A673 (cell line): ENCODE measurements at regions not wholly inside any gene's neighbourhood (a gene's known extent, or its start where the extent isn't known, plus 50 kb on each side); places are given as distances from the start of the nearest gene placed in this dataset.

Experiments used
- BruUV-seq: library from RNA; stranded (reverse); fragments of 400-500 nt; replicated peaks from 2 replicates; lab custom pipeline; 2021; lab: Mats Ljungman, UMichigan
- CTCF ChIA-PET: fragments of 300-600 bp; sonication (Branson Sonifier 250); formaldehyde crosslinking; loops from one replicate; lab custom pipeline; 2022; ENCODE audit warnings: antibody characterized with exemption; lab: Charles Lee
- POLR2A ChIA-PET: fragments of 300-600 bp; sonication (Branson Sonifier 250); formaldehyde crosslinking; loops from one replicate; lab custom pipeline; 2022; ENCODE audit warnings: antibody characterized with exemption; ENCODE audit not compliant: low non-redundant PET; lab: Charles Lee
- DNase-seq: peaks from one replicate; pipeline ENCODE4 v3.0.0-alpha.2; 2015; ENCODE audit warnings: low spot score
- H3K27ac ChIP-seq: fragments of 200-600 bp; sonication (generic); 2 replicates; pipeline ENCODE4 v1.5.1; 2016; ENCODE audit warnings: mixed run types, low read depth, mild to moderate bottlenecking, mixed read lengths, antibody characterized with exemption, low read length; ENCODE audit not compliant: poor library complexity, severe bottlenecking
- H3K27me3 ChIP-seq: fragments of 200-600 bp; sonication (generic); replicated peaks from 2 replicates; pipeline ENCODE4 v1.6.1; 2017; ENCODE audit warnings: mixed run types, low read depth, mild to moderate bottlenecking, mixed read lengths, antibody characterized with exemption, low read length; ENCODE audit not compliant: insufficient read depth, poor library complexity
- H3K36me3 ChIP-seq: fragments of 200-600 bp; sonication (generic); 2 replicates; pipeline ENCODE4 v1.6.1; 2016; ENCODE audit warnings: mixed run types, mild to moderate bottlenecking, mixed read lengths, antibody characterized with exemption, low read length; ENCODE audit not compliant: insufficient read depth, poor library complexity, severe bottlenecking
- H3K4me1 ChIP-seq: fragments of 200-600 bp; sonication (generic); 2 replicates; pipeline ENCODE4 v1.6.1; 2017; ENCODE audit warnings: mixed run types, mild to moderate bottlenecking, mixed read lengths, antibody characterized with exemption, low read length; ENCODE audit not compliant: insufficient read depth, poor library complexity, severe bottlenecking
- H3K4me3 ChIP-seq: fragments of 200-600 bp; sonication (generic); 2 replicates; pipeline ENCODE4 v1.5.1; 2016; ENCODE audit warnings: low read depth, mixed run types, mild to moderate bottlenecking, mixed read lengths, low read length; ENCODE audit not compliant: poor library complexity, severe bottlenecking
- H3K9me3 ChIP-seq: fragments of 200-600 bp; sonication (generic); 2 replicates; pipeline ENCODE4 v1.6.1; 2016; ENCODE audit warnings: mixed run types, low read depth, mild to moderate bottlenecking, mixed read lengths, antibody characterized with exemption, low read length; ENCODE audit not compliant: poor library complexity, severe bottlenecking
- EZH2 ChIP-seq: fragments of 200-600 bp; sonication (generic); IDR thresholded peaks from 2 replicates; pipeline ENCODE4 v1.6.1; 2017; ENCODE audit warnings: borderline replicate concordance, low read depth, mild to moderate bottlenecking, mixed read lengths, antibody characterized with exemption, low read length; ENCODE audit not compliant: poor library complexity, severe bottlenecking
- intact Hi-C: fragments of 100-400 bp; cut with micrococcal nuclease; formaldehyde crosslinking; loops from one replicate; pipeline ENCODE4 v1.10.0; 2022; ENCODE audit not compliant: unreplicated experiment
- TF ChIP-seq, protein P1 (sequence below): fragments of 300-800, 200-600 bp; sonication (generic); conservative IDR thresholded peaks from 2 replicates; pipeline ENCODE4 v1.5.1; 2017; ENCODE audit warnings: low read depth, mild to moderate bottlenecking, antibody characterized with exemption, low read length, moderate library complexity, mixed read lengths

DNA sequence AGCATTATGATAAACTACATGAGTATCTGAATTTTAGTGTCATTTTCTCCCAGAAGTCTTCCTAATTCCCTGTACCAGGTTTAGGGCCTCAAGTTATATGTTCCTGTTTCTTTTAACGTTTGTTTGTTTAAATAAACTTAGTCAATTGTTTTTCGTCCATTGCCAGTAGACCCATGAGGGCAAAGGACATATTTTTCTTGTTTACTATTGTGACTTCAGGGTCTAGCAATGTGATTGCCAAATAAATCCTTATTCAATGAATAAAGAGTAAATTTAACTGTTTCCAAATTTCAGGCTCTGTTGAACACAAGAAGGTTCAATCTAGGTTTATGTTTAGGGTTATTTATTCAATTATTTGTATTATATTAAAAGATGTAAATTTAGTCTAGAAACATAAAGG is 391.6 kb upstream of the MGAT4C start:
- intact Hi-C loops = no loop called here
- H3K4me1 ChIP-seq = peaks cover 5% of the 10 kb centered on the region
- no peak overlapping the region for H3K4me3 ChIP-seq
- TF ChIP-seq, protein P1, sequence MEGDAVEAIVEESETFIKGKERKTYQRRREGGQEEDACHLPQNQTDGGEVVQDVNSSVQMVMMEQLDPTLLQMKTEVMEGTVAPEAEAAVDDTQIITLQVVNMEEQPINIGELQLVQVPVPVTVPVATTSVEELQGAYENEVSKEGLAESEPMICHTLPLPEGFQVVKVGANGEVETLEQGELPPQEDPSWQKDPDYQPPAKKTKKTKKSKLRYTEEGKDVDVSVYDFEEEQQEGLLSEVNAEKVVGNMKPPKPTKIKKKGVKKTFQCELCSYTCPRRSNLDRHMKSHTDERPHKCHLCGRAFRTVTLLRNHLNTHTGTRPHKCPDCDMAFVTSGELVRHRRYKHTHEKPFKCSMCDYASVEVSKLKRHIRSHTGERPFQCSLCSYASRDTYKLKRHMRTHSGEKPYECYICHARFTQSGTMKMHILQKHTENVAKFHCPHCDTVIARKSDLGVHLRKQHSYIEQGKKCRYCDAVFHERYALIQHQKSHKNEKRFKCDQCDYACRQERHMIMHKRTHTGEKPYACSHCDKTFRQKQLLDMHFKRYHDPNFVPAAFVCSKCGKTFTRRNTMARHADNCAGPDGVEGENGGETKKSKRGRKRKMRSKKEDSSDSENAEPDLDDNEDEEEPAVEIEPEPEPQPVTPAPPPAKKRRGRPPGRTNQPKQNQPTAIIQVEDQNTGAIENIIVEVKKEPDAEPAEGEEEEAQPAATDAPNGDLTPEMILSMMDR = no peak
- no peak for TF ChIP-seq EZH2
- ChIA-PET POLR2A (no interaction called here), CTCF (no interaction called here)
- BruUV-seq = no TSS peak
- no peaks in the 10 kb centered on the region for H3K36me3 ChIP-seq
- no peaks in the 10 kb centered on the region for H3K9me3 ChIP-seq
- H3K27me3 ChIP-seq = no peaks in the 10 kb centered on the region
- H3K27ac ChIP-seq = no peak overlapping the region
- no peak for DNase-seq

DNA sequence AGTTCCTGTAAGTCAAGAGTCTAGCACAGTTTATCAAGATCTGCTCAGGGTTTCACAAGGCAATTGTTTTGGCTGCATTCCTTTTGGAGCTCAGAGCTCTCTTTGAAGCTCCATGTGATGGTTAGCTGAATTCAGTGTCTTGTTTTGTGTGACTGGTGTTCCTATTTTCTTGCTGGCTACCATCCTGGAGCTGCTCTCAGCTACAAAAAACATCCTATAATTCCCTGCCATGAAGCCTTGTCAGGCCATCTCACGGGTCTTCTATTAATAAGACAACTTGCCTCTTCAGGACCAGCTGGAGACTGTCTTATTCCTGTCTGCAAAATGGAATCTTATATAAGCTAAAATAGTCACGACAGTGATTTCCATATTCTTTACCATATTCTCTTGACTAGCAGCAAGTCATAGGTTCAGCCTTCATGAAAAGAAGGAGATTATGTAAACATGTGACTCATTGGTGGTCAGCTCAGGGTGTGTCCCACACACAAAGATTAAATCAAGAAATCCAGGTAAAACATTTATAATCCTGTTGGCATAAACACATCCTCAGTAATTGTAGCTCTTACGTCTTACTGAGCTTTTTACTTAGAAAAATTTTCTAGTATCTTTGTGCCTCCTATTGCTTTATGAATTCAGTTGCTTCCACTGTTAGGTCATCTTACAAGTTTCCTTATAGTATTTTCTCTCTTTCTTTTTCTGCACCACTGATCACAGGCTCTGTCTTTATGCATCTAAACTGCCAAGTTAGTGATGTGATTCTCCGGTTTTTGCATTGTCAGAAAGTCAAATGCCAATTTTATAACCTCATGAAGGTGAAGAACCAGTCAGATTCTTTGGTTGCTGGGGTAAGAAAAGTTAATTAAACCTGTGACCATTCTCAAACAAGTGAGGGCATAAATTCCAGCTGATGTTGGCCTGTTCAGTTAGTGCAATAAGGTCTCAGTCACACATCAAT is 378.5 kb upstream of the MGAT4C start:
- Histone ChIP-seq H3K27ac (no peak overlapping the region), H3K9me3 (no peaks in the 10 kb centered on the region), H3K4me3 (no peak overlapping the region), H3K36me3 (no peaks in the 10 kb centered on the region), H3K27me3 (no peaks in the 10 kb centered on the region), H3K4me1 (no peaks in the 10 kb centered on the region)
- no peak for DNase-seq
- POLR2A ChIA-PET = interaction anchor here (0.6 kb wide), 1 partner anchor 196 kb away, joined by 5 read pairs; no protein-coding TSS in a partner anchor
- intact Hi-C loops = no loop called here
- BruUV-seq = no TSS peak
- CTCF ChIA-PET = no interaction called here
- TF ChIP-seq EZH2 = no peak
- TF ChIP-seq, protein P1 = no peak

DNA sequence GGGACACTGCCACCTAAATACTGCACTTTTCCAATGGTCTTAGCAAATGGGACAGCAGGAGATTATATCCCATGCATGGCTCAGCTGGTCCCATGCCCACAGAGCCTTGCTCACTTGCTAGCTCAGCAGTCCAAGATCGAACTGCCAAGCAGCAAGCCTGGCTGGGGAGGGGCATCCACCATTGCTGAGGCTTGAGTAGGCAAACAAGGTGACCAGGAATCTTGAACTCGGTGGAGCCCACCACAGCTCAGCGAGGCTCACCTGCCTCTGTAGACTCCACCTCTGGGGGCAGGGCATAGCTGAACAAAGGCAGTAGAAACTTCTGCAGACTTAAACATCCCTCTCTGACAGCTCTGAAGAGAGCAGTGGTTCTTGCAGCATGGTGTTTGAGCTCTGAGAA is 370.8 kb upstream of the MGAT4C start:
- intact Hi-C loops = no loop called here
- Histone ChIP-seq H3K36me3 (no peaks in the 10 kb centered on the region), H3K9me3 (peaks cover 25% of the 10 kb centered on the region), H3K27me3 (no peaks in the 10 kb centered on the region), H3K4me1 (no peaks in the 10 kb centered on the region), H3K4me3 (no peak overlapping the region), H3K27ac (no peak overlapping the region)
- TF ChIP-seq EZH2 = no peak
- TF ChIP-seq, protein P1 = no peak
- POLR2A ChIA-PET = no interaction called here
- no TSS peak for BruUV-seq
- CTCF ChIA-PET = no interaction called here
- no peak for DNase-seq
